ENCODE measurements at regions not wholly inside any gene's neighbourhood (a gene's known extent, or its start where the extent isn't known, plus 50 kb on each side); places are given as distances from the start of the nearest gene placed in this dataset.

GRCh38 chr6:14921170-14921569, 324.7 kb upstream of the JARID2 start:
- Mint-ChIP-seq H3K27ac (no peak overlapping the region), H3K36me3 (no peaks in the 10 kb centered on the region), H3K4me1 (no peaks in the 10 kb centered on the region), H3K27me3 (no peaks in the 10 kb centered on the region), H3K9me3 (no peaks in the 10 kb centered on the region), H3K4me3 (no peak overlapping the region)
- no peak for DNase-seq
- CTCF ChIA-PET, result no interaction called here

- Mint-ChIP-seq H3K27ac (no peak overlapping the region), H3K4me3 (no peak overlapping the region), H3K27me3 (no peaks in the 10 kb centered on the region), H3K4me1 (no peaks in the 10 kb centered on the region), H3K9me3 (no peaks in the 10 kb centered on the region), H3K36me3 (no peaks in the 10 kb centered on the region)
- DNase-seq, result no peak
- CTCF ChIA-PET, result no interaction called here
These were observed 323.8 kb upstream of the JARID2 start for GRCh38 chr6:14921878-14922671.

- Mint-ChIP-seq H3K4me3 (no peak overlapping the region), H3K4me1 (no peaks in the 10 kb centered on the region), H3K36me3 (no peaks in the 10 kb centered on the region), H3K27ac (no peak overlapping the region), H3K9me3 (no peaks in the 10 kb centered on the region), H3K27me3 (no peaks in the 10 kb centered on the region)
- CTCF ChIA-PET, result no interaction called here
- no peak for DNase-seq
These were observed 323.0 kb upstream of the JARID2 start for GRCh38 chr6:14922706-14923460.

- H3K4me1 Mint-ChIP-seq, result no peaks in the 10 kb centered on the region
- H3K27ac Mint-ChIP-seq, result no peak overlapping the region
- no peaks in the 10 kb centered on the region for H3K9me3 Mint-ChIP-seq
- H3K4me3 Mint-ChIP-seq, result no peak overlapping the region
- no peaks in the 10 kb centered on the region for H3K27me3 Mint-ChIP-seq
- CTCF ChIA-PET, result no interaction called here
- H3K36me3 Mint-ChIP-seq, result no peaks in the 10 kb centered on the region
- no peak for DNase-seq
These were observed 321.5 kb upstream of the JARID2 start for GRCh38 chr6:14924126-14925024.

- Mint-ChIP-seq H3K4me3 (no peak overlapping the region), H3K4me1 (peaks cover 2% of the 10 kb centered on the region), H3K36me3 (no peaks in the 10 kb centered on the region), H3K9me3 (no peaks in the 10 kb centered on the region), H3K27me3 (no peaks in the 10 kb centered on the region), H3K27ac (no peak overlapping the region)
- CTCF ChIA-PET, result no interaction called here
- no peak for DNase-seq
These were observed 320.7 kb upstream of the JARID2 start for GRCh38 chr6:14925025-14925698.

GRCh38 chr6:14925699-14926026, 320.2 kb upstream of the JARID2 start:
- CTCF ChIA-PET, result no interaction called here
- DNase-seq, result no peak
- Mint-ChIP-seq H3K27ac (no peak overlapping the region), H3K4me3 (no peak overlapping the region), H3K27me3 (no peaks in the 10 kb centered on the region), H3K9me3 (no peaks in the 10 kb centered on the region), H3K4me1 (peaks cover 2% of the 10 kb centered on the region), H3K36me3 (no peaks in the 10 kb centered on the region)

- no peak overlapping the region for H3K4me3 Mint-ChIP-seq
- DNase-seq, result no peak
- H3K9me3 Mint-ChIP-seq, result no peaks in the 10 kb centered on the region
- CTCF ChIA-PET, result no interaction called here
- peaks cover 2% of the 10 kb centered on the region for H3K4me1 Mint-ChIP-seq
- H3K27me3 Mint-ChIP-seq, result no peaks in the 10 kb centered on the region
- H3K27ac Mint-ChIP-seq, result no peak overlapping the region
- no peaks in the 10 kb centered on the region for H3K36me3 Mint-ChIP-seq
These were observed 318.5 kb upstream of the JARID2 start for GRCh38 chr6:14927398-14927797.

GRCh38 chr6:14929291-14929690, 316.6 kb upstream of the JARID2 start:
- Mint-ChIP-seq H3K36me3 (no peaks in the 10 kb centered on the region), H3K9me3 (no peaks in the 10 kb centered on the region), H3K27ac (no peak overlapping the region), H3K4me1 (peaks cover 2% of the 10 kb centered on the region), H3K4me3 (no peak overlapping the region), H3K27me3 (no peaks in the 10 kb centered on the region)
- CTCF ChIA-PET, result no interaction called here
- no peak for DNase-seq

GRCh38 chr6:14930366-14930989, 315.4 kb upstream of the JARID2 start:
- Mint-ChIP-seq H3K4me1 (peaks cover 2% of the 10 kb centered on the region), H3K27me3 (no peaks in the 10 kb centered on the region), H3K4me3 (no peak overlapping the region), H3K9me3 (no peaks in the 10 kb centered on the region), H3K27ac (no peak overlapping the region), H3K36me3 (no peaks in the 10 kb centered on the region)
- no peak for DNase-seq
- CTCF ChIA-PET, result no interaction called here

GRCh38 chr6:14932485-14933182, 313.2 kb upstream of the JARID2 start:
- Mint-ChIP-seq H3K4me3 (no peak overlapping the region), H3K4me1 (peaks cover 2% of the 10 kb centered on the region), H3K36me3 (no peaks in the 10 kb centered on the region), H3K9me3 (no peaks in the 10 kb centered on the region), H3K27ac (no peak overlapping the region), H3K27me3 (no peaks in the 10 kb centered on the region)
- DNase-seq, result no peak
- CTCF ChIA-PET, result no interaction called here

GRCh38 chr6:14933183-14933544, 312.7 kb upstream of the JARID2 start:
- H3K9me3 Mint-ChIP-seq, result no peaks in the 10 kb centered on the region
- CTCF ChIA-PET, result no interaction called here

GRCh38 chr6:14934013-14934412, 311.9 kb upstream of the JARID2 start:
- Mint-ChIP-seq H3K36me3 (no peaks in the 10 kb centered on the region), H3K27me3 (no peaks in the 10 kb centered on the region)

More at GRCh38 chr6:14933183-14933544, 312.7 kb upstream of the JARID2 start:
- H3K36me3 Mint-ChIP-seq, result no peaks in the 10 kb centered on the region
- no peak overlapping the region for H3K27ac Mint-ChIP-seq
- H3K27me3 Mint-ChIP-seq, result no peaks in the 10 kb centered on the region
- DNase-seq, result no peak
- no peak overlapping the region for H3K4me3 Mint-ChIP-seq
- H3K4me1 Mint-ChIP-seq, result peaks cover 2% of the 10 kb centered on the region

GRCh38 chr6:14934844-14935243, 311.0 kb upstream of the JARID2 start:
- H3K4me3 Mint-ChIP-seq, result no peak overlapping the region
- CTCF ChIA-PET, result no interaction called here
- H3K4me1 Mint-ChIP-seq, result peaks cover 2% of the 10 kb centered on the region
- no peak for DNase-seq
- H3K36me3 Mint-ChIP-seq, result no peaks in the 10 kb centered on the region
- no peaks in the 10 kb centered on the region for H3K27me3 Mint-ChIP-seq
- no peak overlapping the region for H3K27ac Mint-ChIP-seq
- no peaks in the 10 kb centered on the region for H3K9me3 Mint-ChIP-seq

More at GRCh38 chr6:14934013-14934412, 311.9 kb upstream of the JARID2 start:
- H3K27ac Mint-ChIP-seq, result no peak overlapping the region
- no peak overlapping the region for H3K4me3 Mint-ChIP-seq
- no peaks in the 10 kb centered on the region for H3K9me3 Mint-ChIP-seq
- H3K4me1 Mint-ChIP-seq, result peaks cover 2% of the 10 kb centered on the region
- CTCF ChIA-PET, result no interaction called here
- no peak for DNase-seq

All from activated naive CD4-positive, alpha-beta T cell treated with anti-CD3 and anti-CD28 coated beads, Interleukin-2, amount 10 ng/mL, durations not matched to agents 7 days and 5 days (primary cell).